ENCODE measurements at regions not wholly inside any gene's neighbourhood (a gene's known extent, or its start where the extent isn't known, plus 50 kb on each side); places are given as distances from the start of the nearest gene placed in this dataset.

GRCh38 chr7:45238806-45239205 is 81.2 kb downstream of the RAMP3 start:
- TF ChIP-seq CTCF (IDR thresholded peaks at IDR 0.05) (no peak), RFX5 (IDR thresholded peaks at IDR 0.05) (no peak), HOXA7 (CRISPR knock-in tag; IDR thresholded peaks at IDR 0.05) (no peak)
